LNCAP (cell line): ENCODE measurements at regions not wholly inside any gene's neighbourhood (a gene's known extent, or its start where the extent isn't known, plus 50 kb on each side); places are given as distances from the start of the nearest gene placed in this dataset.

Experiments
- TF ChIP-seq, protein P1 (sequence below): fragments of 450-650 bp; IDR thresholded peaks from 2 replicates; pipeline ENCODE4 v1.5.1; 2017; ENCODE audit warnings: mild to moderate bottlenecking

DNA sequence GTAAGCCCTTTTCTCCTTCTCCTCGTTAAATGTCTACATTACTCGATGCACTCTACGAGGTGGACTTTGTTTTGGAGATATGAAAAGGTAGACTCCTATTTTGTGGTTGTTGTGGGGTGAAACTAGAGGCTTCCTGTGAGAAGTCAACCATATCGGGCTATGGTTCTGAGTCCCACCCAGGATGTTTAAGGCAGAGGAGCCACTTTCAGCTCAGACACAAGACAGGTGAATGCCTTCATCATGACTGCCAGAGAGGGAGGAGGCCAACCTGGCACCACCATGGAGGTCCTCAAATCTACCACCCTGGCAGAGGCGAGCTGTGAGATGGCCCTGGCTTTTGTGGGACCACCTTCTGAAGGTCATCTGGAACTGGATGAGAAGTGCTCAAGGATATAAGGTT, 154.4 kb upstream of the KLF3 start:
- TF ChIP-seq, protein P1, sequence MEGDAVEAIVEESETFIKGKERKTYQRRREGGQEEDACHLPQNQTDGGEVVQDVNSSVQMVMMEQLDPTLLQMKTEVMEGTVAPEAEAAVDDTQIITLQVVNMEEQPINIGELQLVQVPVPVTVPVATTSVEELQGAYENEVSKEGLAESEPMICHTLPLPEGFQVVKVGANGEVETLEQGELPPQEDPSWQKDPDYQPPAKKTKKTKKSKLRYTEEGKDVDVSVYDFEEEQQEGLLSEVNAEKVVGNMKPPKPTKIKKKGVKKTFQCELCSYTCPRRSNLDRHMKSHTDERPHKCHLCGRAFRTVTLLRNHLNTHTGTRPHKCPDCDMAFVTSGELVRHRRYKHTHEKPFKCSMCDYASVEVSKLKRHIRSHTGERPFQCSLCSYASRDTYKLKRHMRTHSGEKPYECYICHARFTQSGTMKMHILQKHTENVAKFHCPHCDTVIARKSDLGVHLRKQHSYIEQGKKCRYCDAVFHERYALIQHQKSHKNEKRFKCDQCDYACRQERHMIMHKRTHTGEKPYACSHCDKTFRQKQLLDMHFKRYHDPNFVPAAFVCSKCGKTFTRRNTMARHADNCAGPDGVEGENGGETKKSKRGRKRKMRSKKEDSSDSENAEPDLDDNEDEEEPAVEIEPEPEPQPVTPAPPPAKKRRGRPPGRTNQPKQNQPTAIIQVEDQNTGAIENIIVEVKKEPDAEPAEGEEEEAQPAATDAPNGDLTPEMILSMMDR: no peak

- TF ChIP-seq, protein P1: no peak
Measured at GRCh38 chr4:38510201-38510600, 153.8 kb upstream of the KLF3 start.

DNA sequence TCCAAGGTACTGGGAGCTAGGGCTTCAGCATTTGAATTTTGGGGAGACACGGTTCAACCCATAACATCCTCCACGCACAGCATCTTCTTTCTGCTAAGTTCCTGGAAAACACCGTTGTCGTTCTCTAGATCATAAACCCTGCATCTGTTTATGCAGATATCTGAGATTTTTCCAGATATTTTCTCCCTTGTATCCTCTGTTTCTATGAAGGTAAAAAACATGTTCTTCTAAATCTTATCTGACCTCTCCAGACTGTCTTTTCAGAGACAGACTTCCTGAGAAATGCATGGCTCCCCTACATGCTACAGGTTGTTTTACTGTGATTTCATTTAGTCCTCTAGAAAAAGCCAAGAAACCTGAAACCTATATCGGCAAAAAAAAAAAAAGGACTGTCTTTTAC, 152.3 kb upstream of the KLF3 start:
- TF ChIP-seq, protein P1: no peak

- TF ChIP-seq, protein P1: no peak
Measured at GRCh38 chr4:38512840-38513239, 151.2 kb upstream of the KLF3 start.

DNA sequence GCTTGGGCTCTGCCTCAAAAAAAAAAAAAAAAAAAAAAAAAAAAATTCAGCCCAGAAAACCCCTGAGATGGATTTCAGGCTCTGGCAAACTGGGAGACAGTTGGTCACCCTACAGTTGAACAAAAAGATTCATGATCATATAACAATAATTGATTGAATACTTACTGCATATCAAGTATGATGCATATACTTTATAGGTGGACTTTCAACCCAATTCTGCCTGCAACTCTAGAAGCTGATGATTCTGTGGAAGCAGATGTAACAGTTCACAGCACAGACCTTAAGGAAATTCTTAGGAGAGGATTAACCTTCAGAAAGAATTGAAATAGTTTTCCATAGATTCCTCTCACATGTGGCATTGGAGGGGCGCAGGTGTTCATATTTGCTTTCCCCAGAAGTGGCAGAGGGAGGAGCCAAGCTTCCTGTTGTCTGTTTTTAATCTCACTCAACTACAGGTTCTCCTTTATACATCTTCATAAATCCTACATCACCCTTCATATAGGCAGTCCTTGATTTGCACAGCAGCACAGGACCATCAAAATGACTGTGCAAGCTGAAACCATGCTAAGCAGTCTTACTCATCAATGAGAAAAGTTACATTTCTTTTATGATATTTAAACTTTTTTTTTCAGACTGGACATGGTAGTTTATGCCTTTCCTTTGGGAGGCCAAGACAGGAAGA, 149.4 kb upstream of the KLF3 start:
- TF ChIP-seq, protein P1: no peak

DNA sequence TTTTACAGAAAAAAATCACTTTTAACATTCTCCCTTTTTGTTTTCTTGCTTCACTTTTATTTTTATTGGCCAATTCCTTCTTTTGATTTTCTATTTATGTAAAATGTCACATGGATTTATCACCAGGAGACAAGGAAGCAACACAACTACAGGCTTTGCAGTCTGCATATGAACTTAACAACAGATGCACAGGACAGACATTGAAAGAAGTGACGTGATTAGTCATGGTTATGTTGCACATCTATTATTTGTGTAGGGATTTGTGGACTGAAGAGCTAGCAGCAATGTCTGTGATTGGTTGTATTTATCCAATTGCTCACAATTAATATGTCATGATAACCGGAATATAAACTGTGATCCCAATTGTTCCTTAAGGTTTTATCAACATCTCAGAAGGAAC, 147.8 kb upstream of the KLF3 start:
- TF ChIP-seq, protein P1: no peak

DNA sequence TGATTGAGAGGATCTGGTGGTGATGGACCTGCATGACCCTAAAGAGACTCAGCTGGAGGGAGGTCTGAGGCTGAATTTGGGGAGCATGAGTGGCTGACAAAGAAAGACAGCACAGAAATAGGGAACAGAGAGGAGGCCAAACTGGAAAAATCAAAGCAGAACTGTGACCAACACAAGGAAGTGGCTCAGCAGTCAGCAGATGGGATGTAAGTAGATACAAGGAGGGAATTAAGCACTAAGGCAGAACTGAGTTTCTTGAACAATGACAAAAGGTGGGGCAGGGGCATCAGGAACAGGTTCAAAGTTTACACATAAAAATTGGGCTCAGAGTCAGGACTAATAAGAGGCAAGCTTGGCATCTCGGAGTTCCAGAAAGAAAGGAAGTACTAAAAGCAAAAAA, 144.3 kb upstream of the KLF3 start:
- TF ChIP-seq, protein P1: no peak

- TF ChIP-seq, protein P1: no peak
Measured at GRCh38 chr4:38523054-38523453, 140.9 kb upstream of the KLF3 start.
